AG04450 (cell line): ENCODE measurements at regions not wholly inside any gene's neighbourhood (a gene's known extent, or its start where the extent isn't known, plus 50 kb on each side); places are given as distances from the start of the nearest gene placed in this dataset.

Source experiments
- CTCF ChIA-PET: fragments of 300-600, 350-600 bp; formaldehyde crosslinking; extraction: SDS; loops from one replicate; lab custom pipeline; 2022; ENCODE audit warnings: antibody characterized with exemption, inconsistent platforms; lab: Charles Lee
- POLR2A ChIA-PET: fragments of 350-600 bp; formaldehyde crosslinking; extraction: SDS; loops from one replicate; lab custom pipeline; 2021; ENCODE audit warnings: antibody characterized with exemption, inconsistent platforms; lab: Yijun Ruan, JAX
- DNase-seq: peaks from one replicate; pipeline ENCODE4 v3.0.0-alpha.2; 2011; ENCODE audit warnings: low read depth, low spot score
- H3K27ac ChIP-seq: one replicate; pipeline ENCODE4 v1.5.1; 2012; ENCODE audit warnings: low read depth, low read length, control low read depth
- H3K27me3 ChIP-seq: one replicate; pipeline ENCODE4 v1.6.0; 2012; ENCODE audit warnings: low read length; ENCODE audit not compliant: control insufficient read depth, insufficient read depth
- H3K4me3 ChIP-seq: 2 replicates; pipeline ENCODE4 v1.5.1; 2011; ENCODE audit warnings: mild to moderate bottlenecking, low read depth, low read length, control low read depth
- H3K9me3 ChIP-seq: 2 replicates; pipeline ENCODE4 v1.5.1; 2012; ENCODE audit warnings: low read length; ENCODE audit not compliant: control insufficient read depth, insufficient read depth
- TF ChIP-seq, protein P1 (sequence below): IDR thresholded peaks from 2 replicates; pipeline ENCODE4 v1.5.1; 2011; ENCODE audit warnings: low read depth, low read length, control low read depth, inconsistent platforms

DNA sequence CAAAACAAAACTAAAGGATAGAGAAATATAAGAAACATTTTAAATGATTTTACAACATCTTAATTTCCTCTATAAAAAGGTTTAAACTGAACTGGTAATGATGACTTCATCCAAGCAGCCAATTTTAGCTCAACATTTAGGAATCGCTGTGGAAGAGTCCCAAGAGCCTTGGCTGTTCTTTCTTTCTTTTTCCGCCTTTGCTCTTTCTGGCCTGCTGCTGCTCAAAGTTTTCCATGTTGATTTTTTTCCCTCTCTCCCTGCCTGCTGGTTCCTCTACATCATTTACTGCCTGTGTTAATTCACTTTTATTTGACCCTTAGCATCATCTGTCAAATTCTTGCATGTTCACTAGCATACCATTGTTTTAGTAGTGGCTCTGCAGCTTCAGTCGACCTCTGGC is 146.9 kb downstream of the EVX1 start:
- ChIA-PET CTCF (no interaction called here), POLR2A (no interaction called here)
- DNase-seq, result no peak
- Histone ChIP-seq H3K27ac (no peak overlapping the region), H3K27me3 (peaks cover 18% of the 10 kb centered on the region), H3K4me3 (no peak overlapping the region), H3K9me3 (no peaks in the 10 kb centered on the region)
- TF ChIP-seq, protein P1, sequence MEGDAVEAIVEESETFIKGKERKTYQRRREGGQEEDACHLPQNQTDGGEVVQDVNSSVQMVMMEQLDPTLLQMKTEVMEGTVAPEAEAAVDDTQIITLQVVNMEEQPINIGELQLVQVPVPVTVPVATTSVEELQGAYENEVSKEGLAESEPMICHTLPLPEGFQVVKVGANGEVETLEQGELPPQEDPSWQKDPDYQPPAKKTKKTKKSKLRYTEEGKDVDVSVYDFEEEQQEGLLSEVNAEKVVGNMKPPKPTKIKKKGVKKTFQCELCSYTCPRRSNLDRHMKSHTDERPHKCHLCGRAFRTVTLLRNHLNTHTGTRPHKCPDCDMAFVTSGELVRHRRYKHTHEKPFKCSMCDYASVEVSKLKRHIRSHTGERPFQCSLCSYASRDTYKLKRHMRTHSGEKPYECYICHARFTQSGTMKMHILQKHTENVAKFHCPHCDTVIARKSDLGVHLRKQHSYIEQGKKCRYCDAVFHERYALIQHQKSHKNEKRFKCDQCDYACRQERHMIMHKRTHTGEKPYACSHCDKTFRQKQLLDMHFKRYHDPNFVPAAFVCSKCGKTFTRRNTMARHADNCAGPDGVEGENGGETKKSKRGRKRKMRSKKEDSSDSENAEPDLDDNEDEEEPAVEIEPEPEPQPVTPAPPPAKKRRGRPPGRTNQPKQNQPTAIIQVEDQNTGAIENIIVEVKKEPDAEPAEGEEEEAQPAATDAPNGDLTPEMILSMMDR, result no peak

DNA sequence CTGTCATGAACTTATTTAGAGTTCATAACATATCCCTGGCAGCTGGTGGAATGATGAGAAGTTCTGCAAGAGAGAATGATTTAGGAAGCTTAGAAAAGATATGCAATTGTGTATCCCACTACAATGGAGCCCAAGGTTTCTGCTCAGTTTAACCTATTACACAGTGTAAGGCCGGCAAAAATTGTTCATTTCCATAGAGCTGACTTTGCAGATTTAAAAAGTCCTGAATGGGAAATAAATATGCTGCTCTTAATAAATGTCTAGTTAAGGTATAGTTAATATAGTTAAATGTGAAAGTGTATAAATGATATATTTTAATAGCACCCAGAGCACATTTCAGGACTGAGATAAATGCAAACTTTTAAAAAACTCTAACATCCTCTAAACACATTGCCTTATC is 149.9 kb downstream of the EVX1 start:
- Histone ChIP-seq H3K9me3 (no peaks in the 10 kb centered on the region), H3K27ac (no peak overlapping the region), H3K4me3 (no peak overlapping the region), H3K27me3 (peaks cover 20% of the 10 kb centered on the region)
- no peak for DNase-seq
- CTCF ChIA-PET, result no interaction called here
- TF ChIP-seq, protein P1, result no peak
- POLR2A ChIA-PET, result no interaction called here

DNA sequence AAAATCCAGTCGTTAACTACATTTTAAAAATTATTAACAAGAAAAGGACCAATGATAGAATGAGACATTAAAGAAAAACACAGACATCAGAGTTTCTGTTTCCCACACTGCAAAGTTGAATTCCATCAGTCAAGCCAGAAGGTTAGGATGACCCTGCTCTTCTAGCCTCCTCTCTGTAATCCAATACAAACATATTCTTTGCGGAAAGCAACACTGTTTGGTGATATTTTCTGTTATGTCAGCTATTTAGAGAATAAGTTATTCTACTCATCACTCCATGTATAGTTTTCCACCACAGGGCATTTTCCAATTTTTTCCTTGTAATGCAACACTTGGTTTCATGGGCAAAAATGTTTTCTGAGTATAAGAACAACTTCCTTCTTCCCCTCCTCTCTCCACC is 152.3 kb downstream of the EVX1 start:
- H3K9me3 ChIP-seq, result no peaks in the 10 kb centered on the region
- H3K27ac ChIP-seq, result no peak overlapping the region
- CTCF ChIA-PET, result no interaction called here
- TF ChIP-seq, protein P1, result no peak
- no peak for DNase-seq
- no peak overlapping the region for H3K4me3 ChIP-seq
- POLR2A ChIA-PET, result no interaction called here
- H3K27me3 ChIP-seq, result peaks cover 24% of the 10 kb centered on the region

DNA sequence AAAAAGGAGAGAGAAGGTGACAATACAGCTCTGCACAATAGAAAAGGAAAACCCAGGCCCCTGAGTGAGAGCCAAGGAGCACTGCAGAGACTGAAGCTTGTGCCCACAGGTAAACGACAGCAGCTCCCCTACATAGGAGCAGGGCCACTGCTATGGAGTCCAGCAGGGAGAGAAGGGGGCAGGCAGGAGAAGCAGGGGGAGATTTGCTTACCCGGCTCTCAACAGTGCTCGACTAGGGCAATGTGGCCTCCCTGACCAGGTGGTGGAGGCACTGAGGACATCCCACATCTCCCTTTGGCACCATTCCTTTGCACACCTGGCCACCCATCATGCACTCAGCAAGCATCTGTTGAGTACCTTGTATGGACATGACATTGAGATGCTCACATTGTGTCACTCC is 153.0 kb downstream of the EVX1 start:
- no peak for DNase-seq
- POLR2A ChIA-PET, result no interaction called here
- no peak overlapping the region for H3K27ac ChIP-seq
- CTCF ChIA-PET, result no interaction called here
- H3K9me3 ChIP-seq, result no peaks in the 10 kb centered on the region
- TF ChIP-seq, protein P1, result no peak
- no peak overlapping the region for H3K4me3 ChIP-seq
- peaks cover 24% of the 10 kb centered on the region for H3K27me3 ChIP-seq

DNA sequence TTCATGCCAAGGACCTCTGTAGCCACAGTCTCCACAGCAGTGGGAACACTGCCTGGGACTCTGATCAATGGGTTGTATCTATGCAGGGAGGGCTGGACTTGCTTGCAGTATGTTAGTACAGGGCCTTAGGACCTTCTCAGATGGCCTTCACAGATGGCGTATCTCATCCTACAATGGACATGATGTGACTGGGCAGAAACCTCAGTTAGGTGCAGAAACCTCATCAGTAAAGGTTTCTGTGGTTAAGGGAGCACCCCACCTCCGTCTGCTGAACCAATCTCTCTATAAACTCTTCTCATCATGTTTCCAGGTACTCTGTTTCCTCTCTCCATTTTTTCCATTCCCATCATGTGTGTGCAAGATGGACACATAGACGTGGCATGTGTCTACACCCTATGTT is 154.9 kb downstream of the EVX1 start:
- peaks cover 19% of the 10 kb centered on the region for H3K27me3 ChIP-seq
- no peak overlapping the region for H3K27ac ChIP-seq
- CTCF ChIA-PET, result no interaction called here
- DNase-seq, result no peak
- H3K4me3 ChIP-seq, result no peak overlapping the region
- no peaks in the 10 kb centered on the region for H3K9me3 ChIP-seq
- TF ChIP-seq, protein P1, result no peak
- POLR2A ChIA-PET, result no interaction called here
